ENCODE measurements at regions not wholly inside any gene's neighbourhood (a gene's known extent, or its start where the extent isn't known, plus 50 kb on each side); places are given as distances from the start of the nearest gene placed in this dataset.
"Not testable (repeated sequence)": the region's sequence is repeated elsewhere in the genome, so short reads cannot be mapped to it uniquely, and the experiment has no call there.

- FAIRE-seq: no peak
Measured at GRCh38 chr7:55299273-55299967, 65.7 kb upstream of the LANCL2 start.

GRCh38 chr7:55303220-55303619 lies 61.9 kb upstream of the LANCL2 start:
- FAIRE-seq (no peak), DNase-seq (ENCODE audit: extremely low spot score, insufficient read length, low read depth) (no peak)

More at GRCh38 chr7:55299273-55299967, 65.7 kb upstream of the LANCL2 start:
- no peak for DNase-seq (ENCODE audit: extremely low spot score, insufficient read length, low read depth)

GRCh38 chr7:55304018-55304762 lies 60.9 kb upstream of the LANCL2 start:
- DNase-seq (ENCODE audit: extremely low spot score, insufficient read length, low read depth) (no peak), FAIRE-seq (no peak)

GRCh38 chr7:55305135-55305534 lies 60.0 kb upstream of the LANCL2 start:
- FAIRE-seq (peak; percentile 70), DNase-seq (ENCODE audit: extremely low spot score, insufficient read length, low read depth) (no peak)

GRCh38 chr7:55306331-55306730 lies 58.8 kb upstream of the LANCL2 start:
- DNase-seq (ENCODE audit: extremely low spot score, insufficient read length, low read depth) (no peak), FAIRE-seq (no peak)

- no peak for FAIRE-seq
- DNase-seq (ENCODE audit: extremely low spot score, insufficient read length, low read depth): no peak
Measured at GRCh38 chr7:55307123-55307916, 57.8 kb upstream of the LANCL2 start.

GRCh38 chr7:55308186-55308929 lies 56.8 kb upstream of the LANCL2 start:
- DNase-seq (ENCODE audit: extremely low spot score, insufficient read length, low read depth) (no peak), FAIRE-seq (no peak)

- DNase-seq (ENCODE audit: extremely low spot score, insufficient read length, low read depth): peak; percentile 46
- FAIRE-seq: peak; percentile 100
Measured at GRCh38 chr7:55309040-55309991, 55.8 kb upstream of the LANCL2 start.

GRCh38 chr7:55310287-55311025 lies 54.7 kb upstream of the LANCL2 start:
- FAIRE-seq: no peak
- no peak for DNase-seq (ENCODE audit: extremely low spot score, insufficient read length, low read depth)

GRCh38 chr7:55311892-55312291 lies 53.2 kb upstream of the LANCL2 start:
- FAIRE-seq; DNase-seq (ENCODE audit: extremely low spot score, insufficient read length, low read depth): not testable (repeated sequence)

GRCh38 chr7:55313671-55314070 lies 51.5 kb upstream of the LANCL2 start:
- DNase-seq (ENCODE audit: extremely low spot score, insufficient read length, low read depth); FAIRE-seq: not testable (repeated sequence)

- DNase-seq (ENCODE audit: extremely low spot score, insufficient read length, low read depth): no peak
- no peak for FAIRE-seq
Measured at GRCh38 chr7:55314967-55315366, 50.2 kb upstream of the LANCL2 start.

Measured in GM18507 (cell line).